Activated gamma-delta T cell (primary cell): ENCODE measurements at regions not wholly inside any gene's neighbourhood (a gene's known extent, or its start where the extent isn't known, plus 50 kb on each side); places are given as distances from the start of the nearest gene placed in this dataset.
A peak's percentile ranks its signal among the peaks of the same experiment; 100 is the strongest.
"Not testable (repeated sequence)": the region's sequence is repeated elsewhere in the genome, so short reads cannot be mapped to it uniquely, and the experiment has no call there.

Experiments
- DNase-seq: peaks from one replicate; lab custom pipeline; 2025; lab: John Stamatoyannopoulos, UW

DNA sequence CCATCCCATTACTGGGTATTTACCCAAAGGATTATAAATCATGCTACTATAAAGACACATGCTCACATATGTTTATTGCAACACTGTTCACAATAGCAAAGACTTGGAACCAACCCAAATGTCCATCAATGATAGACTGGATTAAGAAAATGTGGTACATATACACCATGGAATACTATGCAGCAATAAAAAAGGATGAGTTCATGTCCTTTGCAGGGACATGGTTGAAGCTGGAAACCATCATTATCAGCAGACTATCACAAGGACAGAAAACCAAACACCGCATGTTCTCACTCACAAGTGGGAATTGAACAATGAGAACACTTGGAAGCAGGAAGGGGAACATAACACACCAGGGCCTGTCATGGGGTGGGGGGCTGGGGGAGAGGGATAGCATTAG, 249.6 kb upstream of the RASGRP1 start:
- not testable (repeated sequence) for DNase-seq

DNA sequence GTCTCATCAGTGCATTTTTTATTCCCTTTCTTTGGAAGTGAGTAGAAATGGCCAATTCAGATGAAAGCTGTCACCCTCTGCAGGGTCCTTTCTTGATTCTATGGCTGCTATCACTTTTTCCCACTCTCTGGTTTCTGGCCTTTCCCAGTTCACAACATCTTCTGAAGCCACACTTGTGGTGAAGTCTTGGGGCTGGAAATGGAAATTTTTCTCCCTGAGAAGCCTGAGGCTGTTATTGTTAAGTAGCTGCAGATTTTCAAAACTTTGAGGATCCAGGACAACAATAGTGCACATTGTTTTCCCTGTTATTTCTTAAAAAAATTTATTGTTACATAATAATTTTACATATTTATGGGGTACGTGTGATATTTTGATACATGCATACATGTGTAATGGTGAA, 250.3 kb upstream of the RASGRP1 start:
- no peak for DNase-seq

DNA sequence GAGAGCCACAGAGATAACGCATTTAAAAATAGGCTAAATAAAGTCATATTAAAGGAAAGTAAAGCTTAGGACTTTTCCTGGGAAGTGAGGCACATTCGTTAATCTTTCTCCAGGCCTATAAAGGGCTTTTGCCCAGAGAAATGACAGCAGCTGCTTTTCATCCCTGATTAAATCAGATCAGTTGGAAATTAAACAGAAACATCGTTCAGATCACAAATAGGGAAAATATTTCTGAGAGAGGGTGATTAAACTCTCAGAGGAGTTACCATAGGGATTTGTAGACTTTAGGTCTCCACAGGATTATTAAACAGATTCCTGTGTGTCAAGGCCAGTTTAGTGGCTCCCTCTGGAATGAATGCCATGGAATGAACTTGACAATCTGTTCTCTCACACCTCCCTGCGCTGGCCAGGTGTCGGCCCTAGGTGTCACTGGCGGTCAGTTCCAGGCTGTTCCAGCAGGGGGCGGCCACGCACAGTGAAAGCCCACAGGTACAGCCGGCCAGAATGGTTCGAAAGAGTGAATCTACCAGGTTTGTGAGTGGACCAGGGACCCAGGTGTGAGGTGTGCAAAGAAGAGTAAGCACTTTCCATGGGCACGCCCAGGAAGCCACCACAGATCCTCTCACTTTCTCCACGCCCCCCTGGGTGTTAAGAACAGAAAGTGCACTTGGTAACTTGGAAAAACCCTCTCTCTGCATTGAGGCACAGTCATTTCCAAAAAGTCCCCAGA, 253.0 kb upstream of the RASGRP1 start:
- DNase-seq = peak; percentile 45

DNA sequence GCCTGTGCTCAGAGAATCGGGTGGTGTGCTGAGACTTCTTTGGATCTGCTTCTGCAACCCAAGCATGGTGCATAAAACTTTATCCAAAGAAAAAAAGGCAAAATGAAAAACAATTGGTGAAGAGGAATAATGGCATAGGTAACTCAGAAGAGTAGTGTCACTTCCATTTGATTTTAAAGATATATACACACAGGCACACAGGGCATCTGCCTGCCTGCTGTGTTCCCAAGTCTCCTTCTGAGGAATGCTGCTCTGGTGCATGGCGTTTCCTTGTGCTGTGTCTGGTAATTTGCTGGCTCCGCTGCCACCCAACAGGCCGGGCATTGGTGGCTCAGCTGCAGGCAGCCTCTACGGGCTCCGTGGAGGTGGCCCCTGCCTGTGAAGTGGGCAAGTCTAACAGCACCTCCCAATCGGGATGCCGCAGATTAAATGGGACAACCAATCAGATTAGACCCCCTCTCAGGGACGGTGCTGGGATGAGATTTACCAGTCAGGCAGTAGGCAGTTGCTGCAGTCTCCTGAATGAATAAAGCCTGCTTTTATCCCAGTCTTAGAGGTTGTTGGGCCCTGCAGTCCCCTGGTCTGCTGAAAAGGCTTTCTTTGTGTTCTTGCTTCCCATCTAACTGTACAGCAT, 253.7 kb upstream of the RASGRP1 start:
- DNase-seq = no peak

DNA sequence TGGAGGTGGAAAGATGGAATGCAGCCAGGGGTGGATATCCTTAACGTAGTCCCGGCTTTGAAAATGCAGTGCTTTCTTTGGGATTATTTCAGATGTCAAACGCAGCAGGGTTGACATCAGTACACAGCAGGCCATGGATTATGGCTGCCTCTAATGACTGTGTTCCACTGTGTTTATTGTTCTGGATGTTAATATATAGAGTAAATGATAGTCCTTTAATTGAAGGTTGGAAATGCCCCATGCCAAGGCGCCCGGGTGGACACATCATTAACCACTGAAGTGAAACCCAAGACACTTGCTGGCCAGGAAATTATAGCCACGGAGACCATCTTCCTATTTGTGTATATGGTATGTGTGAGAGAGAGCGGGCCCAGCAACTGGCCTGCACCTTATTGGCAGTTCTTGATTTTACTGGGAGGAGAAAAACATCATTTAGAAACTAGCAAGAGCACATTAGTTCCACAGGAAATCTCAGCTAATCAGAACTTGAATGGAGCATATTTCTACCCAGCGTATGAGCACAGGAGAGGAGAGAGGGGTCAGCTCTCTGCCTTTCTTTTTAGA, 254.9 kb upstream of the RASGRP1 start:
- DNase-seq = no peak

DNA sequence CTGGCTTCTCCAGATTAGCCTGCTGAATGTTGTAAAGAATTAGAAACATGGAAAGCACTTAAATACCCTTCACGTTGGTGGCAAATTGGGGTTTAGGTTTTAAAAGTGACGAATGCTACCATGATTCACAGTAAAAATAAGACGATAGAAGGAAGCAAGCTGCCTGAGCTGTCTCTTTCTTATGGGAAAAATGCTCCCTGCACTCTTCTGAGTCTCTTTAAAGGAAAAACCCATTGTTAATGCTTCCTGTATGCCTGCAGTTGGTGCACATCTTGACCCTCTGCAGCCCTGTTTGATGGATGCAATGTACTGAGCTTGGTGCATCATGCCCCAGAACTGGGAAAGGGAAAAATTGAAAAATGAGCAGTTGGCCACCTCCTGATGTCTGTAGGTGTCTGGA, 258.6 kb upstream of the RASGRP1 start:
- DNase-seq = no peak

DNA sequence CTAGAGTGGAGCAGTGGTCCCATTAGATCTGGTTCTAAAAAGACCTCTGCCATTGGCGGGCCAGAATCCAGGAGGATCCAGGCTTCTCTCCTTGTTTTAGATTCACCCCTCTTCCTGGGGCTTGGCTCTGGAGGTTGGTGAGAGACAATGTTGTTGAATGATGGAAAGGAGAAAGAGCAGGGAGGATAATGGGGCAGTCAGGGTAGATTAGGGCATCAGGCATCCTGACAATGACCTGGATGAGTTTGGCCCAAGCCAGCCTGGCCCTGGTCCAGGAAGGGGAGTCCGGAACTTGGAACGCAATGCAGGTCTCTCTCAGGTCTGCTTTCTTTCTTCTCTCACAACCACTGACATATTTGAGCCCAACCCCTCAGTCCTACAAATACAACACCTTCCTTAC, 260.1 kb upstream of the RASGRP1 start:
- no peak for DNase-seq

DNA sequence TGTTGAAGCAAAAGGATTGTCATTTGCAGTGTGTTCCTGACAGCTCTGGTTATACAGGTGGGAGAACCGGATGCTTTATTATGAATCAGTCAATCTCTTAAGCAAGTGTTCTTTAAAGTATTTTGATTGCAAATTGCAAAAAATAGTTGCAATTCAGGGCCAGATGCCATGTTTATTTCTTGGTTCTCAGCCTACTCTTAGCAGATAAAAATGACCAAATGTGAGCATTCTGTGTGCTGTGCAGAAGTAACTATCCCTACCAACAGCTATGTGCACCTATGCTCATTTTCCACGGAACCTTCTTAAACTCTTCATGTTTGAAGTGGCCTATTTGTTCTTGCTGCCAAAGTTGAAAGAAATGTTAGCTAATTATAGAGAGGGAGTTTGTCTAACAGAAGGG, 262.3 kb upstream of the RASGRP1 start:
- no peak for DNase-seq

DNA sequence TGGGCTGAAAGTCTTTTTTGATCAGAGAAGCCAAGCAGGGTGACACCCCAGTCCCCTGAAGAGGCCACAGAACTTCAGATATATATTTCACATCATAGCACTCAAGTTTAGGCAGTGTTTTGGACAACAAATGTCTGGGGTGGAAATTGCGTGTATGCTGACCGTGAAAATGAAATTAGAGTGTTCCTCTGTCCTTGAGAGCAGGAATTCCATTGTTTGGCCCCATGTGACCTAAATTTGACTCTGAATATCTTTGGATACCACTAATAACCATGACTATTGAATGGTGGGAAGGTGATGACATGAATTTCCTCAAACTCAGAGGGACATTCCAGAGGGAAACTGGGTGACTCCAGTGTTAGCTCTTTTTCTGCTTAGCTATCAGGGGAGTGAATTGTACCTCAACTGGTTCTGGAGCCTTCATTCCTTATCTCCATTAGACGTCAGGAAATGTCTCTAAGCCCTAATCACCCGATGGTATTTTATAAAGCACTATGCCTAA, 263.5 kb upstream of the RASGRP1 start:
- DNase-seq = no peak

DNA sequence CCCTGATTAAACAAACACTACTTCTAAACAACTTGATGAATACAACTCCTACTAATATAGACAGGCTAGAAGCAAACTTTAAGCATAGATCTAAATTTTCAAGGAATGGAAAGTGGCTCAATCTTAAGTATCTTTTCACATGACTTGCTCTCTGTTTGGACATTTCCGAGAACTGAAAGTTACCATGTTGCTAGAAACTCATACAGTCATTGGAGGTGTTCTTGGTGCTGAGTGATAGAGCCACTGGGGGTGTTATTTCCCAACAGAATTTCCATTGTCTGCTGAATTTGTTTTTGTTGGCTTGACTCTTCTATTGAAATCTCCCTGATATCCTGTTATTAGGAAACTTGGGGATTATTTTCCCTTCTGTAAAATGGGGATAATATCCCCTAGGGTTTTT, 264.5 kb upstream of the RASGRP1 start:
- no peak for DNase-seq

DNA sequence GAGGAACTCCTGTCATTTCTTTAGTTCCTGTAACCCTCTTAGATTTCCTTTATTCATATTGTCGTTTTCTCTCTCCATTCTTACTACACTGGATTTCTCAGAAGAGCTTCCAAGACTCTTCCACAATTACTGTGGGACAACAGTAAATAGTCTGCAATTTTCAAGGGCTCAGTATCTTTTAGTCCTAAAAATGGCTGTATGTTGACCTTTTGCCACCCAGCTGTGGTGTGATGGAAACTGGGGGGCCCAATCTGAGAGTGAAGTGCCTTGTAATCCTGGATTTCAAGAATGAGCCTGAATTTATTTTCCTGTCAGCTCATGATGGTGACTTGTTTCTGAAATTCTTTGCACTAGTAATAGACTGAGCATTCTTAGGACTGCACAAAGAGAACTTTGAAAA, 277.6 kb upstream of the RASGRP1 start:
- DNase-seq = no peak

DNA sequence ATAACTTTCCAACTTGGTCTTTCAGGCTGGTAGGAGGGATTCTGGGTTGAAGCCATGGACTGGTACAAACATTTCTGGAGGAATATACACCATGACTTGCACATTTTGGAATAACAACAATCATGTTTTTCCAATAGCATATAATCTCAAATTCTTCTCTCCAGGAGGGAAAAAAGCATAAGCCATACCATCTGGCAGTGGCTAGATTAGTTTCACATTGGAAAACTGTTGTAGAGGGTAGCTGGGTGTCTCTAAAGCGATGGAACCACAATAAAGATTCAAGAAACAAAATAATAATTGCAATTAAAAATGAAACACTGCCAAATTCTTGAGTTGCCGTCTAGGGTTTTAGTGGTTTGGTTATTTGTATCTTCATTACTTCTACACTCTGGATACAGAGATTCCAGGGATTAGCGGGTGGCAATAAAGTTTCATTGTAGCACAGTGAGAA, 278.5 kb upstream of the RASGRP1 start:
- no peak for DNase-seq

DNA sequence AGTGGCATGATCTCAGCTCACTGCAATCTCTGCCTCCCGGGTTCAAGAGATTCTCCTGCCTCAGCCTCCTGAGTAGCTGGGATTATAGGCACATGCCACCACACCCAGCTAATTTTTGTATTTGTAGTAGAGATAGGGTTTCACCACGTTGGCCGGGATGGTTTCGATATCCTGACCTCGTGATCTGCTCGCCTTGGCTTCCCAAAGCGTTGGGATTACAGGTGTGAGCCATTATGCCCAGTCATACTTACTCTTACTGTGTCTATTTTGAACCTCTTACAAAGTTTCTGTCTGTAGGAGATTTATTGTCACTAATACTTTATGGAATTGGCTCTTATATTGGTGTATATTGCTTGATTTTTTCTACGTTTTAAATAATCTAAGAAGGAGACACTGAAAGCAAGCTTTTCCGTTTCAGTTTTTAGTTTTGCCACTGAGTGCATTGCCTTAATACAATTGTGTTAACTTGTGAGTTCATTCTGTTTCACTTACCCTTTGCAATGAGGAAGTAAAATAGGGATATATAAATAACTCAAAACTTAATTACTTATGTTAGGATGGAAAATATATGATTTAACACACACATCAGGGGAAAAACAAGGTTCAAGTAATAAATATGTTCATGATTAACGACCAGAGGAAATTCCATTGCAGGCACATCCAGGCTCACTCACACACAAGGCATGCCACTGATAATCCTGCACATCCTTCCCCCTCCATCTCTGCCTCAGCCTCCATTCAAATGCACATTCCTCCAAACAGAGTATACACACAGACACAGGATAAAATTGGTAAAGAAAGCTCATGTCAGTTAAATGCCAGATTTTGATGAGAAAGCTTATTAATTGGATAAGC, 279.3 kb upstream of the RASGRP1 start:
- DNase-seq = no peak

DNA sequence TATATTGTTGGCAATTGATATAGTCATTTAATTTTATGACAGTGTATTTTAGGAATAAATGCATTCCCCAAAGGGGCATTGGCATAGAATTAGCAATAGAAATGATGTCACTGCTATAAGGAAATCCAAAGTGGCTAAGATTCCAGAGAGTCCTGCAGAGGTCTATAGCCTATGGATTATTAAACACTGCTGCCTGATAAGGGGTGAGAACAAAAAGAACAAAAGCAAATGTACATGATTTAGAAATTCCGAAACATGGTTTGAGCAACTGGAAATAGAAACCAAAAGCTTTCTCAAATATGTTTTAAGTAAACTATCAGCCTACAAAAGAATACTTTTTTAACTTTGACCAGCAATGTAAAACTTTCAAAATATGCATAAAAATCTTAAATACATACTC, 280.1 kb upstream of the RASGRP1 start:
- DNase-seq = no peak

DNA sequence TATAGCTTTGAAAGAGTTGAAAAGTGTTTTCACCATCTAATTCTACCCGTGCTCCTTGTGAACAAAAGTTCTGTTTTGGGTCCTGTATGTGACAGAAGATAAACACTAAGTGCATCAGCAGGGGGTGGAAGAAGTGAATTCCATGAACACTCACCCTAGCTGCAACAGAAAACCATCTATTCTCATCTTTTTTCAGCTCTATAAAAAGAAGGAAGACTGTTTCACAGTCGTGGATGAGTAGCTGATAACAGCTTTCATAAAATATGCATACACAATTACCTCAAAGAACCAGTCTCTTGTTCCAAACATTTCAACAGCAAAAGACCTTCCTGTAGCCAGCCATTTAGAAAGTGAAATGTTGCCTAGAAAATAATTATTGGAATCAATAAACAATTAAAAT, 281.7 kb upstream of the RASGRP1 start:
- no peak for DNase-seq

DNA sequence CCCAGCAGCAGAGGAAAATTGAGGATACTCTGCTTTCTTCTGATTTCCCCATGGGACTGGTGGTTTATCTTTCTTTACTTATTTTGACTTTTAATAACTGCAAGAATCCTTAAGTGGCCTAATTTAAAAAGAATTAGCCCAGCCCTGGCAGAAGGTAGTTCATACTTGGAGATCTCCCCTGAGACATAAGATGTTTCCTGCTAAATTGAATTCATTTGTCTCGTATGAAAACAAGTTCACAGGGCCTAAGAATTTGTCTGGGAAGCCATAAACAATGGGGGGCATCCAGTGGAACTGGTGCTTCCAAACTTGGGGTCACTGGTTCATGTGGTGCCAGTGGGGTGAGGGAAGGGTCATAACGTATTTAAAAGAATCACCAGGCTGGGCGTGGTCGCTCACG, 283.1 kb upstream of the RASGRP1 start:
- no peak for DNase-seq

DNA sequence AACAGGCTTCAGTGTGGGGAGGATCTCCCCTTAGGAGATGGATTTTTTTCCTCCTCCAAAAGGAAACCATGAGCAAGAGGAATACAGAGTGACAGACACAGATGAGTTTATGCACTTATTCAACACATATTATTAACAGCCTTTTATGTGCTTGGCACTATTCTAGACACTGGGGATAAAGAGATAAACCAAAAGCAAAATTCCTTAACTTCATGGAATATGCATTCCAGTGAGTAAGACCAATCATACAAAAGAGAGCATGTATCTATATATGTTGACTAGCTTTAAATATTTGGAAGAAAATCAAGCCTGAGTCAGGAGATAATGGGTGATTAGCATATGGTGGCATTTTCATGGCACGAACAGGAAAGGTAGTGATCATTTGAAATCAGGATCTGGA, 284.4 kb upstream of the RASGRP1 start:
- no peak for DNase-seq

DNA sequence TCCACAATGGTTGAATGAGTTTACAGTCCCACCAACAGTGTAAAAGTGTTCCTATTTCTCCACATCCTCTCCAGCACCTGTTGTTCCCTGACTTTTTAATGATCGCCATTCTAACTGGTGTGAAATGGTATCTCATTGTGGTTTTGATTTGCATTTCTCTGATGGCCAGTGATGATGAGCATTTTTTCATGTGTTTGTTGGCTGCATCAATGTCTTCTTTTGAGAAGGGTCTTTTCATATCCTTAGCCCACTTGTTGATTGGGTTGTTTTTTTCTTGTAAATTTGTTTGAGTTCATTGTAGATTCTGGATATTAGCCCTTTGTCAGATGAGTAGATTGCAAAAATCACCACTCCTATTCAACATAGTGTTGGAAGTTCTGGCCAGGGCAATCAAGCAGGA, 287.6 kb upstream of the RASGRP1 start:
- not testable (repeated sequence) for DNase-seq

DNA sequence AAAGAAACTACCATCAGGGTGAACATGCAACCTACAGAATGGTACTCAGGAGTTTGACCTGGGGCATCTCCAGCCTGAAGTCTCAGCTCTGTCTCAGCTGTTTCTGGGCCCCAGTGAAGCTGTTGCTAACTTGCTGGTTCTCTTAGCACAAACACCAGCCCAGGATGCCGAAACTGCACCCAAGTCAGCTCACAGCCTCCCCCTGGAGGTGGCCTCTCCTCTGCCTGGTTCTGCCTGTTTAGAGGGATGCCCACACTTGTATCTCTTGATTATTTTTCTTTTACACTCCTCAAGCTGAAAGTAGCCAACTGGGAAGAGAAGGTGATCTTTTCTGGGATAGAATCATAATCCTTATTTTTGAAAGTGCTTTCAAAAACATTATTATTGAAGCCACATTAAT, 289.0 kb upstream of the RASGRP1 start:
- no peak for DNase-seq

DNA sequence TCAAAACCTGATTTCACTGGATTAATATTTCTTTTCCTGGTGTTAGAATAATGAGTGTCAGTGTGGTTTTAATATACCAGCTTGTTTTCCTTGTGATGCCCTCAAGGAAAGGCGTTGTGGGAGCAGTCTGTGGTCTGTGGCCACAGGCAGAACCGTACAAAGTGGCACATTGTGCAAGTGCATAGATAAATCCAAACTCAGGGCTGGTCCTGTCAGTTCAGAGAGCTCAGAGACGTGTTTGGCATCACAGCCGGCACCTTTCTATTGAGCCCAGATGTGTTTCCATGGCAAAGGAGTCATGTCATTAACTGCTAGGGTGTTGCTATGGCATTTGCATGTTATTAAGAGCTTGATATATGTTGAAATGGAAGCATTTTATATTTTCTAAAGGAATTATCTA, 289.9 kb upstream of the RASGRP1 start:
- no peak for DNase-seq

DNA sequence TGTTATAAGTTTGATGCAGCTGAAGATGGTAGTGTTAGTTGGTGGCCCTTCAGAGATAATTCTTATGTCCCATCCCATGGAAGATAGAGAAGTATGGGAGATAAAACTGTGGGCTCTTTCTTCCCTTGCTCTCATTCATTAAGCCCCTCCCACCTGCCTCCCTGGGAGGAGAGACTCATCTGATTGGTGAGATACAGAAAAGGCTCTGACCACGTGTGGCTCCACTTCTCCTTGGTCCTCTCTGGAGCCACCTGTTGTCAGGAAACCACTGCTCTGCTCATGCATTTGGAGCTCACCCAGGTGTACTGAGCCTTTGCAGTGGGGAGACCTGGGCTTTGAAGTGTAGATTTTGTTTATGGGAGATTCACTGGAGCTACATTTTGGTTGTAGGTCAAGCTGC, 293.2 kb upstream of the RASGRP1 start:
- no peak for DNase-seq

DNA sequence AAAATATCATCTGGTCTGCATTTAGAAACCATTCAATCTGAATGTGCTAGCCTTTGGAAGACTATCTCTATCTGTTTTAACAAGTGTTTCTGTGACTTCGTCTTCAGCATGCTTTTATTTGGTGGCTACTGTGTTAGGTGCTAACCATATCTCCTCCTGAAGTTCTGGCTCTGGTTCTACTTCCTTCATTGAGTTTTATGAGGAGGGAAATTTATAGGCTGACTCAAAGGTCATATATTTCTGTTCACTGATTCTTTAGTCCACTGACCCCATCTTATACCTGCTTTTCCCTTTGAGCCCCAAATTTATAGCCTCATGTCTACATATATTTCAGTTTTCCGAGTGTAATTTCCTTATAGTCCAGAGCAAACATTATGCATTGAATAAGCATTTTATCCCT, 295.0 kb upstream of the RASGRP1 start:
- no peak for DNase-seq
